ENCODE measurements at regions not wholly inside any gene's neighbourhood (a gene's known extent, or its start where the extent isn't known, plus 50 kb on each side); places are given as distances from the start of the nearest gene placed in this dataset.

- TF ChIP-seq CTCF (IDR thresholded peaks at IDR 0.05; ENCODE audit: control extremely low read depth in 1 of 3, insufficient read depth in 1 of 3, low read depth in 1 of 3, low read length in 3 of 3) (no peak), HDAC6 (IDR thresholded peaks at IDR 0.05; ENCODE audit: low read depth, low read length) (no peak), TEAD4 (IDR thresholded peaks at IDR 0.05; ENCODE audit: low read depth, low read length) (no peak), TAF1 (IDR thresholded peaks at IDR 0.05; ENCODE audit: low read depth, low read length) (no peak), MAX (IDR thresholded peaks at IDR 0.05) (no peak), NRF1 (IDR thresholded peaks at IDR 0.05; ENCODE audit: low read depth, low read length) (no peak), ATF3 (IDR thresholded peaks at IDR 0.05; ENCODE audit: insufficient read depth, low read depth, low read length) (no peak), RNF2 (IDR thresholded peaks at IDR 0.05; ENCODE audit: borderline replicate concordance, low read depth, low read length, missing control alignments, poor library complexity, severe bottlenecking) (no peak), EGR1 (IDR thresholded peaks at IDR 0.05; ENCODE audit: borderline replicate concordance, low read depth, low read length) (no peak)
Measured at GRCh38 chr3:105316331-105316730, 50.4 kb upstream of the ALCAM start.
